Peyer's patch (tissue), 4 donors: ENCODE measurements at regions not wholly inside any gene's neighbourhood (a gene's known extent, or its start where the extent isn't known, plus 50 kb on each side); places are given as distances from the start of the nearest gene placed in this dataset.

Source experiments
- POLR2A ChIP-seq, 2 donors: fragments of 450-650 bp; IDR thresholded peaks; one replicate each; pipeline ENCODE4 v1.5.1; 2017; ENCODE audit warnings: antibody characterized with exemption in 2 of 2, mild to moderate bottlenecking in 2 of 2, moderate library complexity in 2 of 2
- TF ChIP-seq, protein P1 (sequence below), 6 experiments: fragments of 450-650 bp in 4 of 6; fragments of 200-600 bp in 2 of 6; sonication (generic) in 1 of 6; IDR thresholded peaks; one replicate each; pipeline ENCODE4 v1.5.1; 2017 to 2019; ENCODE audit warnings: antibody characterized with exemption in 6 of 6, mild to moderate bottlenecking in 3 of 6, moderate library complexity in 1 of 6

DNA sequence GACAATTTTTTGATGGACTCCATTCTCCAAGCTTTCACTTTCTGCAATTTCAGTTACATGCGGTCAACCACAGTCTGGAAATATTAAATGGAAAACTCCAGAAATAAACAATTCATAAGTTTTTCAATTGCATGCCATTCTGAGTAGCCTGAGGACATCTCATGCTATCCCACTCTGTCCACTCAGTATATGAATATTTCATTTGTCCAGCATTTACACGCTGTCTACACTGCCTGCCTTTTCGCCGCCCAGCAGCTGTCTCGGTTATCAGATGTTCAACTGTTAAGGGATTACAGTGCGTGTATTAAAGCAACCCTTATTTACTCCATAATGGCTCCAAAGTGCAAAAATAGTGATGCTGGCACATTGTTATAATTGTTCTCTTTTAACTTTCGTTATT lies 116.3 kb downstream of the ADSS2 start:
- TF ChIP-seq, protein P1, sequence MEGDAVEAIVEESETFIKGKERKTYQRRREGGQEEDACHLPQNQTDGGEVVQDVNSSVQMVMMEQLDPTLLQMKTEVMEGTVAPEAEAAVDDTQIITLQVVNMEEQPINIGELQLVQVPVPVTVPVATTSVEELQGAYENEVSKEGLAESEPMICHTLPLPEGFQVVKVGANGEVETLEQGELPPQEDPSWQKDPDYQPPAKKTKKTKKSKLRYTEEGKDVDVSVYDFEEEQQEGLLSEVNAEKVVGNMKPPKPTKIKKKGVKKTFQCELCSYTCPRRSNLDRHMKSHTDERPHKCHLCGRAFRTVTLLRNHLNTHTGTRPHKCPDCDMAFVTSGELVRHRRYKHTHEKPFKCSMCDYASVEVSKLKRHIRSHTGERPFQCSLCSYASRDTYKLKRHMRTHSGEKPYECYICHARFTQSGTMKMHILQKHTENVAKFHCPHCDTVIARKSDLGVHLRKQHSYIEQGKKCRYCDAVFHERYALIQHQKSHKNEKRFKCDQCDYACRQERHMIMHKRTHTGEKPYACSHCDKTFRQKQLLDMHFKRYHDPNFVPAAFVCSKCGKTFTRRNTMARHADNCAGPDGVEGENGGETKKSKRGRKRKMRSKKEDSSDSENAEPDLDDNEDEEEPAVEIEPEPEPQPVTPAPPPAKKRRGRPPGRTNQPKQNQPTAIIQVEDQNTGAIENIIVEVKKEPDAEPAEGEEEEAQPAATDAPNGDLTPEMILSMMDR (IDR thresholded peaks at IDR 0.05): no peak
- TF ChIP-seq POLR2A (IDR thresholded peaks at IDR 0.05): no peak
